ENCODE measurements at regions not wholly inside any gene's neighbourhood (a gene's known extent, or its start where the extent isn't known, plus 50 kb on each side); places are given as distances from the start of the nearest gene placed in this dataset.

- Histone ChIP-seq H3K4me3 (ENCODE audit: low read depth, low read length) (no peak overlapping the region), H3K36me3 (ENCODE audit: control insufficient read depth in 2 of 2, insufficient read depth in 1 of 2, low read length in 2 of 2) (no peaks in the 10 kb centered on the region), H3K9me3 (ENCODE audit: control insufficient read depth, insufficient read depth, low read depth, low read length) (no peaks in the 10 kb centered on the region), H3K4me1 (ENCODE audit: control insufficient read depth, insufficient read depth, low read length) (no peaks in the 10 kb centered on the region), H3K27ac (ENCODE audit: extremely low read depth, low read depth, low read length) (no peak overlapping the region)
- POLR2A ChIA-PET, result no interaction called here
- no peak for TF ChIP-seq PRDM10 (tag by site-specific recombination; IDR thresholded peaks at IDR 0.05)
- no peak for TF ChIP-seq ZNF488 (tag by site-specific recombination; IDR thresholded peaks at IDR 0.05)
- no peak for TF ChIP-seq ZNF169 (tag by site-specific recombination; IDR thresholded peaks at IDR 0.05)
- TF ChIP-seq ZSCAN16 (tag by site-specific recombination; IDR thresholded peaks at IDR 0.05), result no peak
- TF ChIP-seq KLF8 (tag by site-specific recombination; IDR thresholded peaks at IDR 0.05), result no peak
- TF ChIP-seq ATF2 (tag by site-specific recombination; IDR thresholded peaks at IDR 0.05; ENCODE audit: low read depth), result no peak
- TF ChIP-seq ZNF544 (tag by site-specific recombination; IDR thresholded peaks at IDR 0.05), result no peak
- no peak for TF ChIP-seq ZNF2 (tag by site-specific recombination; IDR thresholded peaks at IDR 0.05)
- TF ChIP-seq ZNF473 (tag by site-specific recombination; IDR thresholded peaks at IDR 0.05), result no peak
- TF ChIP-seq ZNF571 (tag by site-specific recombination; IDR thresholded peaks at IDR 0.05), result no peak
- no peak for TF ChIP-seq ZNF660 (tag by site-specific recombination; IDR thresholded peaks at IDR 0.05)
- TF ChIP-seq ZNF664 (tag by site-specific recombination; IDR thresholded peaks at IDR 0.05), result no peak
- no peak for TF ChIP-seq PRDM6 (tag by site-specific recombination; IDR thresholded peaks at IDR 0.05)
- TF ChIP-seq ZNF747 (tag by site-specific recombination; IDR thresholded peaks at IDR 0.05), result no peak
- no peak for TF ChIP-seq ZNF510 (tag by site-specific recombination; IDR thresholded peaks at IDR 0.05; ENCODE audit: insufficient replicate concordance)
- TF ChIP-seq SALL2 (tag by site-specific recombination; IDR thresholded peaks at IDR 0.05; ENCODE audit: borderline replicate concordance), result no peak
- no peak for TF ChIP-seq ZNF518A (tag by site-specific recombination; conservative IDR thresholded peaks at IDR 0.05; ENCODE audit: low read depth)
- TF ChIP-seq ZBTB6 (tag by site-specific recombination; IDR thresholded peaks at IDR 0.05), result no peak
- CTCF ChIA-PET, result no interaction called here
These were observed 107.8 kb downstream of the CCNG2 start for GRCh38 chr4:77264826-77265225.
